ENCODE measurements at regions not wholly inside any gene's neighbourhood (a gene's known extent, or its start where the extent isn't known, plus 50 kb on each side); places are given as distances from the start of the nearest gene placed in this dataset.
"Not testable (repeated sequence)": the region's sequence is repeated elsewhere in the genome, so short reads cannot be mapped to it uniquely, and the experiment has no call there.

- H3K4me1 ChIP-seq (ENCODE audit: insufficient read depth, low read length) = peaks cover 24% of the 10 kb centered on the region; the same call in 1 of the 2 replicates
- no peaks in the 10 kb centered on the region for H3K36me3 ChIP-seq (ENCODE audit: insufficient read depth, low read depth, low read length)
- H3K27ac ChIP-seq (ENCODE audit: low read length) = no peak overlapping the region
- no peak overlapping the region for H3K4me3 ChIP-seq (ENCODE audit: low read length)
- H3K9me3 ChIP-seq (ENCODE audit: insufficient read depth, low read depth, low read length) = peaks cover 8% of the 10 kb centered on the region
- peaks cover 16% of the 10 kb centered on the region for H3K27me3 ChIP-seq (ENCODE audit: insufficient read depth, low read length)
- no peak overlapping the region for H3K9ac ChIP-seq (ENCODE audit: low read depth, low read length)
Observed at GRCh38 chr21:24424776-24425175, 1182.5 kb downstream of the MRPL39 start.

- peak overlapping the region; percentile 49 for H3K4me3 ChIP-seq (ENCODE audit: low read length)
- H3K27ac ChIP-seq (ENCODE audit: low read length) = no peak overlapping the region
- peaks cover 24% of the 10 kb centered on the region; the same call in 1 of the 2 replicates for H3K4me1 ChIP-seq (ENCODE audit: insufficient read depth, low read length)
- no peak overlapping the region for H3K9ac ChIP-seq (ENCODE audit: low read depth, low read length)
- H3K27me3 ChIP-seq (ENCODE audit: insufficient read depth, low read length) = peaks cover 16% of the 10 kb centered on the region
- H3K9me3 ChIP-seq (ENCODE audit: insufficient read depth, low read depth, low read length) = peaks cover 19% of the 10 kb centered on the region
- H3K36me3 ChIP-seq (ENCODE audit: insufficient read depth, low read depth, low read length) = peaks cover 4% of the 10 kb centered on the region; the same call in 1 of the 2 replicates
Observed at GRCh38 chr21:24423546-24423945, 1183.7 kb downstream of the MRPL39 start.

- Histone ChIP-seq H3K4me1 (ENCODE audit: insufficient read depth, low read length) (peaks cover 24% of the 10 kb centered on the region; the same call in 1 of the 2 replicates), H3K9me3 (ENCODE audit: insufficient read depth, low read depth, low read length) (peaks cover 20% of the 10 kb centered on the region)
Observed at GRCh38 chr21:24420689-24421088, 1186.6 kb downstream of the MRPL39 start.

GRCh38 chr21:24419641-24420040, 1187.6 kb downstream of the MRPL39 start:
- peaks cover 24% of the 10 kb centered on the region; the same call in 1 of the 2 replicates for H3K4me1 ChIP-seq (ENCODE audit: insufficient read depth, low read length)
- not testable (repeated sequence) for H3K27ac ChIP-seq (ENCODE audit: low read length); H3K4me3 ChIP-seq (ENCODE audit: low read length); H3K36me3 ChIP-seq (ENCODE audit: insufficient read depth, low read depth, low read length); H3K9ac ChIP-seq (ENCODE audit: low read depth, low read length)
- H3K9me3 ChIP-seq (ENCODE audit: insufficient read depth, low read depth, low read length) = peaks cover 20% of the 10 kb centered on the region
- peaks cover 12% of the 10 kb centered on the region for H3K27me3 ChIP-seq (ENCODE audit: insufficient read depth, low read length)

More at GRCh38 chr21:24420689-24421088, 1186.6 kb downstream of the MRPL39 start:
- Histone ChIP-seq H3K36me3 (ENCODE audit: insufficient read depth, low read depth, low read length) (peaks cover 4% of the 10 kb centered on the region; the same call in 1 of the 2 replicates), H3K9ac (ENCODE audit: low read depth, low read length) (no peak overlapping the region), H3K4me3 (ENCODE audit: low read length) (no peak overlapping the region), H3K27ac (ENCODE audit: low read length) (no peak overlapping the region), H3K27me3 (ENCODE audit: insufficient read depth, low read length) (peaks cover 16% of the 10 kb centered on the region)

- peaks cover 20% of the 10 kb centered on the region for H3K9me3 ChIP-seq (ENCODE audit: insufficient read depth, low read depth, low read length)
- H3K27ac ChIP-seq (ENCODE audit: low read length) = no peak overlapping the region
- no peak overlapping the region for H3K4me3 ChIP-seq (ENCODE audit: low read length)
- H3K36me3 ChIP-seq (ENCODE audit: insufficient read depth, low read depth, low read length) = peaks cover 4% of the 10 kb centered on the region; the same call in 1 of the 2 replicates
- no peak overlapping the region for H3K9ac ChIP-seq (ENCODE audit: low read depth, low read length)
- H3K4me1 ChIP-seq (ENCODE audit: insufficient read depth, low read length) = peaks cover 18% of the 10 kb centered on the region; the same call in 1 of the 2 replicates
- H3K27me3 ChIP-seq (ENCODE audit: insufficient read depth, low read length) = peaks cover 5% of the 10 kb centered on the region; the same call in 1 of the 2 replicates
Observed at GRCh38 chr21:24418671-24419070, 1188.6 kb downstream of the MRPL39 start.

- no peak overlapping the region for H3K9ac ChIP-seq (ENCODE audit: low read depth, low read length)
- H3K9me3 ChIP-seq (ENCODE audit: insufficient read depth, low read depth, low read length) = no peaks in the 10 kb centered on the region; the same call in 1 of the 2 replicates
- H3K36me3 ChIP-seq (ENCODE audit: insufficient read depth, low read depth, low read length) = no peaks in the 10 kb centered on the region
- no peaks in the 10 kb centered on the region for H3K4me1 ChIP-seq (ENCODE audit: insufficient read depth, low read length)
- no peaks in the 10 kb centered on the region for H3K27me3 ChIP-seq (ENCODE audit: insufficient read depth, low read length)
- H3K27ac ChIP-seq (ENCODE audit: low read length) = no peak overlapping the region
- no peak overlapping the region for H3K4me3 ChIP-seq (ENCODE audit: low read length)
Observed at GRCh38 chr21:24411429-24411828, 1195.9 kb downstream of the MRPL39 start.

GRCh38 chr21:24403221-24403620, 1204.1 kb downstream of the MRPL39 start:
- no peaks in the 10 kb centered on the region for H3K4me1 ChIP-seq (ENCODE audit: insufficient read depth, low read length)
- no peaks in the 10 kb centered on the region for H3K9me3 ChIP-seq (ENCODE audit: insufficient read depth, low read depth, low read length)
- H3K27me3 ChIP-seq (ENCODE audit: insufficient read depth, low read length) = no peaks in the 10 kb centered on the region
- H3K9ac ChIP-seq (ENCODE audit: low read depth, low read length) = no peak overlapping the region
- H3K4me3 ChIP-seq (ENCODE audit: low read length) = no peak overlapping the region
- no peaks in the 10 kb centered on the region for H3K36me3 ChIP-seq (ENCODE audit: insufficient read depth, low read depth, low read length)
- no peak overlapping the region for H3K27ac ChIP-seq (ENCODE audit: low read length)

- Histone ChIP-seq H3K9me3 (ENCODE audit: insufficient read depth, low read depth, low read length) (no peaks in the 10 kb centered on the region), H3K4me3 (ENCODE audit: low read length) (no peak overlapping the region), H3K4me1 (ENCODE audit: insufficient read depth, low read length) (peaks cover 3% of the 10 kb centered on the region), H3K27ac (ENCODE audit: low read length) (no peak overlapping the region), H3K9ac (ENCODE audit: low read depth, low read length) (no peak overlapping the region), H3K27me3 (ENCODE audit: insufficient read depth, low read length) (no peaks in the 10 kb centered on the region), H3K36me3 (ENCODE audit: insufficient read depth, low read depth, low read length) (no peaks in the 10 kb centered on the region)
Observed at GRCh38 chr21:24395320-24395923, 1211.9 kb downstream of the MRPL39 start.

GRCh38 chr21:24375201-24375600, 1232.1 kb downstream of the MRPL39 start:
- H3K9ac ChIP-seq (ENCODE audit: low read depth, low read length) = no peak overlapping the region
- no peaks in the 10 kb centered on the region for H3K4me1 ChIP-seq (ENCODE audit: insufficient read depth, low read length)
- no peak overlapping the region for H3K4me3 ChIP-seq (ENCODE audit: low read length)
- H3K9me3 ChIP-seq (ENCODE audit: insufficient read depth, low read depth, low read length) = no peaks in the 10 kb centered on the region
- no peaks in the 10 kb centered on the region for H3K27me3 ChIP-seq (ENCODE audit: insufficient read depth, low read length)
- H3K27ac ChIP-seq (ENCODE audit: low read length) = no peak overlapping the region
- no peaks in the 10 kb centered on the region for H3K36me3 ChIP-seq (ENCODE audit: insufficient read depth, low read depth, low read length)

GRCh38 chr21:24372506-24372905, 1234.8 kb downstream of the MRPL39 start:
- Histone ChIP-seq H3K9me3 (ENCODE audit: insufficient read depth, low read depth, low read length) (no peaks in the 10 kb centered on the region), H3K27me3 (ENCODE audit: insufficient read depth, low read length) (no peaks in the 10 kb centered on the region), H3K4me1 (ENCODE audit: insufficient read depth, low read length) (no peaks in the 10 kb centered on the region; the same call in 1 of the 2 replicates), H3K9ac (ENCODE audit: low read depth, low read length) (no peak overlapping the region), H3K36me3 (ENCODE audit: insufficient read depth, low read depth, low read length) (no peaks in the 10 kb centered on the region), H3K27ac (ENCODE audit: low read length) (no peak overlapping the region), H3K4me3 (ENCODE audit: low read length) (no peak overlapping the region)

GRCh38 chr21:24369746-24370145, 1237.5 kb downstream of the MRPL39 start:
- Histone ChIP-seq H3K27me3 (ENCODE audit: insufficient read depth, low read length) (no peaks in the 10 kb centered on the region), H3K9ac (ENCODE audit: low read depth, low read length) (no peak overlapping the region), H3K9me3 (ENCODE audit: insufficient read depth, low read depth, low read length) (no peaks in the 10 kb centered on the region), H3K4me1 (ENCODE audit: insufficient read depth, low read length) (no peaks in the 10 kb centered on the region; the same call in 1 of the 2 replicates), H3K36me3 (ENCODE audit: insufficient read depth, low read depth, low read length) (no peaks in the 10 kb centered on the region), H3K4me3 (ENCODE audit: low read length) (no peak overlapping the region), H3K27ac (ENCODE audit: low read length) (no peak overlapping the region)

- H3K9ac ChIP-seq (ENCODE audit: low read depth, low read length) = no peak overlapping the region
- no peaks in the 10 kb centered on the region for H3K27me3 ChIP-seq (ENCODE audit: insufficient read depth, low read length)
- H3K4me1 ChIP-seq (ENCODE audit: insufficient read depth, low read length) = no peaks in the 10 kb centered on the region; the same call in 1 of the 2 replicates
- no peak overlapping the region for H3K4me3 ChIP-seq (ENCODE audit: low read length)
- no peaks in the 10 kb centered on the region for H3K36me3 ChIP-seq (ENCODE audit: insufficient read depth, low read depth, low read length)
- H3K9me3 ChIP-seq (ENCODE audit: insufficient read depth, low read depth, low read length) = no peaks in the 10 kb centered on the region
- no peak overlapping the region for H3K27ac ChIP-seq (ENCODE audit: low read length)
Observed at GRCh38 chr21:24369278-24369677, 1238.0 kb downstream of the MRPL39 start.
